K562 (cell line): ENCODE measurements at regions not wholly inside any gene's neighbourhood (a gene's known extent, or its start where the extent isn't known, plus 50 kb on each side); places are given as distances from the start of the nearest gene placed in this dataset.

ENCODE experiments used
- CTCF ChIP-seq, 3 experiments: IDR thresholded peaks in 2 of 3; conservative IDR thresholded peaks in 1 of 3; 2 replicates each; pipeline ENCODE4 v1.5.1; 2011 to 2012; ENCODE audit warnings: low read length in 3 of 3, mild to moderate bottlenecking in 3 of 3, control low read depth in 2 of 3, improper control_type of control experiment in 1 of 3, inconsistent platforms in 1 of 3, low read depth in 1 of 3, mixed read lengths in 1 of 3, moderate library complexity in 1 of 3; ENCODE audit not compliant: insufficient read depth in 2 of 3
- FOXA3 ChIP-seq, 2 experiments: fragments of 450-650 bp in 1 of 2; sonication (generic) in 1 of 2; formaldehyde crosslinking; IDR thresholded peaks in 1 of 2; conservative IDR thresholded peaks in 1 of 2; 2 replicates each; pipeline versions ENCODE4 v1.4.0 to v1.8.0; 2020 to 2022; ENCODE audit warnings: mild to moderate bottlenecking in 2 of 2, missing genetic modification reagents in 1 of 2
- GABPA ChIP-seq: fragments of 200-800 bp; sonication (Bioruptor generic); conservative IDR thresholded peaks from 2 replicates; pipeline ENCODE4 v1.6.1; 2016; ENCODE audit warnings: low read depth, missing genetic modification characterization, missing compliant biosample characterization
- GATAD2B ChIP-seq: fragments of 450-650 bp; IDR thresholded peaks from 2 replicates; pipeline ENCODE4 v1.6.1; 2017; ENCODE audit warnings: mild to moderate bottlenecking, borderline replicate concordance
- NCOA2 ChIP-seq, 2 experiments: fragments of 450-650 bp; IDR thresholded peaks; 2 replicates each; pipeline ENCODE4 v1.6.1; 2018; ENCODE audit warnings: mild to moderate bottlenecking in 2 of 2, moderate library complexity in 1 of 2; ENCODE audit not compliant: partially characterized antibody in 2 of 2
- NFIC ChIP-seq: fragments of 450-650 bp; IDR thresholded peaks from 2 replicates; pipeline ENCODE4 v1.6.1; 2017; ENCODE audit warnings: mild to moderate bottlenecking, inconsistent platforms
- ZNF121 ChIP-seq: sonication (generic); formaldehyde crosslinking; conservative IDR thresholded peaks from 2 replicates; pipeline ENCODE4 v1.8.0; 2022; ENCODE audit warnings: missing genetic modification reagents
- ZNF23 ChIP-seq: fragments of 250-450 bp; sonication (Bioruptor Pico); IDR thresholded peaks from 2 replicates; pipeline ENCODE4 v1.4.0; 2020; ENCODE audit warnings: mild to moderate bottlenecking

- TF ChIP-seq CTCF (IDR thresholded peaks at IDR 0.05 in 2 of 3, conservative IDR thresholded peaks at IDR 0.05 in 1 of 3; ENCODE audit: insufficient read depth in 2 of 3, low read depth in 1 of 3, low read length in 3 of 3) (no peak), GATAD2B (no peak), GABPA (no peak), NFIC (no peak), NCOA2 (IDR thresholded peaks at IDR 0.05; ENCODE audit: partially characterized antibody in 2 of 2) (no peak), ZNF23 (CRISPR knock-in tag) (no peak), FOXA3 (CRISPR knock-in tag; conservative IDR thresholded peaks at IDR 0.05 in 1 of 2, IDR thresholded peaks at IDR 0.05 in 1 of 2) (no peak), ZNF121 (CRISPR knock-in tag) (no peak)
Observed at GRCh38 chr13:33464345-33464744, 178.8 kb upstream of the STARD13 start.
